Effector memory CD4-positive, alpha-beta T cell (primary cell): ENCODE measurements at regions not wholly inside any gene's neighbourhood (a gene's known extent, or its start where the extent isn't known, plus 50 kb on each side); places are given as distances from the start of the nearest gene placed in this dataset.

Source experiments
- DNase-seq, 3 donors: peaks; one replicate each; pipeline ENCODE4 v3.0.0-alpha.2; 2020
- H3K27ac ChIP-seq: 2 replicates; pipeline ENCODE4 v1.7.0; 2013; ENCODE audit warnings: mild to moderate bottlenecking, low read length, moderate library complexity; ENCODE audit not compliant: insufficient read depth, poor library complexity, severe bottlenecking
- H3K27me3 ChIP-seq: replicated peaks from 2 replicates; pipeline ENCODE4 v1.7.0; 2013; ENCODE audit warnings: mild to moderate bottlenecking, low read length; ENCODE audit not compliant: insufficient read depth, control insufficient read depth, poor library complexity, severe bottlenecking
- H3K36me3 ChIP-seq: 2 replicates; pipeline ENCODE4 v1.7.0; 2013; ENCODE audit warnings: mild to moderate bottlenecking, low read length, moderate library complexity; ENCODE audit not compliant: control insufficient read depth, insufficient read depth
- H3K4me1 ChIP-seq: 2 replicates; pipeline ENCODE4 v1.7.0; 2013; ENCODE audit warnings: low read length, mild to moderate bottlenecking; ENCODE audit not compliant: control insufficient read depth, insufficient read depth, poor library complexity, severe bottlenecking
- H3K4me3 ChIP-seq: 2 replicates; pipeline ENCODE4 v1.7.0; 2013; ENCODE audit warnings: low read length, low read depth, mild to moderate bottlenecking; ENCODE audit not compliant: insufficient read depth, poor library complexity, severe bottlenecking
- H3K9me3 ChIP-seq: 2 replicates; pipeline ENCODE4 v1.7.0; 2013; ENCODE audit warnings: mild to moderate bottlenecking, low read length, moderate library complexity; ENCODE audit not compliant: control insufficient read depth

- no peak overlapping the region for H3K4me3 ChIP-seq
- H3K36me3 ChIP-seq, result no peaks in the 10 kb centered on the region
- H3K9me3 ChIP-seq, result no peaks in the 10 kb centered on the region
- no peaks in the 10 kb centered on the region for H3K4me1 ChIP-seq
- DNase-seq, result no peak
- H3K27me3 ChIP-seq, result no peaks in the 10 kb centered on the region
- H3K27ac ChIP-seq, result no peak overlapping the region
Measured at GRCh38 chr6:23681743-23682142, 444.3 kb upstream of the NRSN1 start.

GRCh38 chr6:23688650-23689049 lies 437.4 kb upstream of the NRSN1 start:
- Histone ChIP-seq H3K9me3 (no peaks in the 10 kb centered on the region), H3K36me3 (no peaks in the 10 kb centered on the region), H3K4me1 (no peaks in the 10 kb centered on the region), H3K27me3 (no peaks in the 10 kb centered on the region), H3K4me3 (no peak overlapping the region), H3K27ac (no peak overlapping the region)
- DNase-seq, result no peak

DNA sequence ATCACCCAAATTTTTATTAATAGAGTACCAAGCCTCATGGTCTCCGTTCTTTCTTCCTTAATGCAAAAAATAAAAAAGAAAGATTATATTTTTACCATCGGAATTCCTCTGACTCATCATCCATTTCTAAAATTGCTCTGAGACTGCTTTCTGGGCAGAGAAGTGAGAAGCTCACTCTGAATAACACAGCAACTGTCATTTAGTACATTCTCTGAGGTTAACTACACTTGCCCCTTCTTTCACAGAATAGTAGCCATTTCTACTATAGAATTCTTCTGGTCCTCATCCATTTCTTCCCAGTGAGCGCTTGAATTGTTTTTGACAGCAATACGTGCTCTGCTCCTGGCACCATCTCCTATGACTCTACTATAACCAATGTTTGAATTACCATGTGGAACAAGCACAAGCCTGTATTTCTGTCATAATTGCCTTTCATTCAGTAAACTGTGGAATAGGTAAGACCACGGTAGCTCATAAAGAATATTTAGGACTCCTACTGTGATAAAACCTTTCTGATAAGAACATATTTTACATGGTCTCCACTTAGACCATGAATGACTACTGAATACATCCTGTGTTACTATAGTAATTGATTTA lies 435.5 kb upstream of the NRSN1 start:
- H3K9me3 ChIP-seq, result no peaks in the 10 kb centered on the region

DNA sequence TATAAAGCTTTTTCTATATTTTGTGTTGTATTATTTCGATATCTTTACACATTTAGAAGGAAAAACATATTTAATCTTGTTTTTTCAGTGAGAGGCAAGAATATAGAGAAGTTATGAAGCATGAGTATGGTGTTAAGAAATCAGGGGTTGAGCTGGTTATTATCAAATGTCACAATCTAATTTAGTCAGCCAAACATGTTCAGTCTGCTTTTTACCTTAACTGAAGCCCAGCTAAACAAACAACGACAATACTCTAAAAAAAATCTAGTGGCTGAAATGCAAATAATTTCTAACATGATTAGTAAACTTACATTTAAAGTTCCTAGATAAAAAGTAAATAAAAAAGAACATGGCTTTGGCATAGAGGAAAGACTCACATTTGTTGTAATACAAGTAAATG lies 433.8 kb upstream of the NRSN1 start:
- H3K27ac ChIP-seq, result no peak overlapping the region
- H3K4me3 ChIP-seq, result no peak overlapping the region
- H3K4me1 ChIP-seq, result no peaks in the 10 kb centered on the region
- no peaks in the 10 kb centered on the region for H3K9me3 ChIP-seq
- no peaks in the 10 kb centered on the region for H3K36me3 ChIP-seq
- H3K27me3 ChIP-seq, result no peaks in the 10 kb centered on the region
- no peak for DNase-seq

More for the DNA sequence above, 435.5 kb upstream of the NRSN1 start:
- no peaks in the 10 kb centered on the region for H3K36me3 ChIP-seq
- no peak for DNase-seq
- H3K27ac ChIP-seq, result no peak overlapping the region
- no peak overlapping the region for H3K4me3 ChIP-seq
- no peaks in the 10 kb centered on the region for H3K4me1 ChIP-seq
- H3K27me3 ChIP-seq, result no peaks in the 10 kb centered on the region

- Histone ChIP-seq H3K36me3 (no peaks in the 10 kb centered on the region), H3K9me3 (no peaks in the 10 kb centered on the region)
- no peak for DNase-seq
Measured at GRCh38 chr6:23696992-23697391, 429.0 kb upstream of the NRSN1 start.

DNA sequence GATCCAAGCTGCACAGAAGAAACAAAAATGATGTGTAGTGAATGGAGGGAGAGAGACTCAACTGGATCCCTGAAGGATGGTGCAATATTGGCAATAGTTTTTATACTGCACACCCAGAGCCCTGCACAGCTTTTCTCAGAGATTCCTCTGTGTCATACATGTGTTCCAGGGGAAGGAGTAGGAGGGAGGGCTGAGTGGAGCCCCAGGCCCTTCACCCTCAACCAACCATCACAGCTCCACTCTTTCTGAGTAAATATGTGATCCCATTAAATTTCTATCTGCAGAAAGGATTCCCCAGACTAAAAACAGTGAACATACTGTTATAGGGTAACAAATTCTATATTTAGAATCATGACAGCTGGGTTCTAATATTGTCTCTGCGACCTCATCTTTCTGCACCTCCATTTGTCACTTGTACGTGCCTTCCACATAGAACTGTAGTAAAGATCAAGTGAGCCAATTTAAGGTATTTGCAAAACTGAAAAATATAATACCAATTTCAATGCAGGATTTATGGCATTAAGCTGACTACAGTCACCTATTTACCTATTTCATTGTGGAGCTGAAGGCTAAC lies 421.4 kb upstream of the NRSN1 start:
- Histone ChIP-seq H3K4me3 (no peak overlapping the region), H3K4me1 (no peaks in the 10 kb centered on the region), H3K27me3 (no peaks in the 10 kb centered on the region), H3K36me3 (no peaks in the 10 kb centered on the region), H3K9me3 (no peaks in the 10 kb centered on the region), H3K27ac (no peak overlapping the region)
- no peak for DNase-seq

More at GRCh38 chr6:23696992-23697391, 429.0 kb upstream of the NRSN1 start:
- Histone ChIP-seq H3K27ac (no peak overlapping the region), H3K27me3 (no peaks in the 10 kb centered on the region), H3K4me1 (no peaks in the 10 kb centered on the region), H3K4me3 (no peak overlapping the region)

- Histone ChIP-seq H3K9me3 (no peaks in the 10 kb centered on the region), H3K27me3 (no peaks in the 10 kb centered on the region), H3K27ac (no peak overlapping the region), H3K4me3 (no peak overlapping the region), H3K4me1 (no peaks in the 10 kb centered on the region), H3K36me3 (no peaks in the 10 kb centered on the region)
- DNase-seq, result no peak
Measured at GRCh38 chr6:23705697-23706096, 420.3 kb upstream of the NRSN1 start.

GRCh38 chr6:23712756-23713155 lies 413.3 kb upstream of the NRSN1 start:
- H3K27ac ChIP-seq, result no peak overlapping the region
- no peak overlapping the region for H3K4me3 ChIP-seq
- H3K9me3 ChIP-seq, result no peaks in the 10 kb centered on the region
- H3K36me3 ChIP-seq, result no peaks in the 10 kb centered on the region
- DNase-seq, result no peak
- no peaks in the 10 kb centered on the region for H3K4me1 ChIP-seq
- no peaks in the 10 kb centered on the region for H3K27me3 ChIP-seq

GRCh38 chr6:23713211-23713610 lies 412.8 kb upstream of the NRSN1 start:
- Histone ChIP-seq H3K9me3 (no peaks in the 10 kb centered on the region), H3K4me1 (no peaks in the 10 kb centered on the region), H3K27ac (no peak overlapping the region), H3K27me3 (no peaks in the 10 kb centered on the region), H3K4me3 (no peak overlapping the region), H3K36me3 (no peaks in the 10 kb centered on the region)
- no peak for DNase-seq

- DNase-seq, result no peak
- no peak overlapping the region for H3K27ac ChIP-seq
- H3K27me3 ChIP-seq, result no peaks in the 10 kb centered on the region
- H3K36me3 ChIP-seq, result no peaks in the 10 kb centered on the region
- H3K9me3 ChIP-seq, result no peaks in the 10 kb centered on the region
- H3K4me3 ChIP-seq, result no peak overlapping the region
- H3K4me1 ChIP-seq, result no peaks in the 10 kb centered on the region
Measured at GRCh38 chr6:23728707-23729106, 397.3 kb upstream of the NRSN1 start.
